ENCODE measurements at regions not wholly inside any gene's neighbourhood (a gene's known extent, or its start where the extent isn't known, plus 50 kb on each side); places are given as distances from the start of the nearest gene placed in this dataset.

DNA sequence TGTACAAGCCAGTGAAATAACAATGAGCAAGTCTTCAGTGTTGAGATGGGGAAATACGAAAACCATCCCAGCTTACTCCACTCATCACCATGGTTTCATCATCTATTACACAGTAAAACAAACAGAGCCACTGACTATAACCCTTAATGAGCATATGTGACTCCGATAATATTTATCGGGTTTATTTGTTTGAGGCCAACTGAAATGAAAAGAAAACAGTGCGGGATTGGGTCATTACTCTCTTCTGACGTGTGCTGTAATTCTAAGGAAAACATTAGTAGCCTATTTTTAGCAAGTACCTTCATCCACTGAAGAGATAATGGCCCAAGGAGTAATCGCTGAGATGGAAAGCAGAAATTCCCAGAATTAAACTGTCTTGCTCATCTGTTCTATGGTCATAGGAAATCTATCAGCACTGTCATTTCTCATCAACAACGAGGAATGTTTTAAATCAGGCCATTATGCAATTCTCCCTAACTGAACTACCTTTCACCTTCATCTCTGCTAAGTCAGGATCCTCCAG is 716.5 kb downstream of the INHBA start:
- Histone ChIP-seq H3K27me3 (ENCODE audit: control insufficient read depth in 1 of 2, insufficient read depth in 2 of 2, low read length in 2 of 2) (no peaks in the 10 kb centered on the region), H3K27ac (ENCODE audit: low read depth in 1 of 2, low read length in 2 of 2) (no peak overlapping the region), H3K9me3 (ENCODE audit: control insufficient read depth in 1 of 2, insufficient read depth in 1 of 2, low read length in 2 of 2) (no peaks in the 10 kb centered on the region), H3K4me1 (ENCODE audit: insufficient read depth, low read length) (no peaks in the 10 kb centered on the region), H3K4me3 (ENCODE audit: low read length) (no peak overlapping the region), H3K36me3 (ENCODE audit: insufficient read depth, low read length) (no peaks in the 10 kb centered on the region)
- DNase-seq (no peak), ATAC-seq (ENCODE audit: poor library complexity) (no peak)
- CTCF ChIA-PET, result no interaction called here
- TF ChIP-seq, protein P1, sequence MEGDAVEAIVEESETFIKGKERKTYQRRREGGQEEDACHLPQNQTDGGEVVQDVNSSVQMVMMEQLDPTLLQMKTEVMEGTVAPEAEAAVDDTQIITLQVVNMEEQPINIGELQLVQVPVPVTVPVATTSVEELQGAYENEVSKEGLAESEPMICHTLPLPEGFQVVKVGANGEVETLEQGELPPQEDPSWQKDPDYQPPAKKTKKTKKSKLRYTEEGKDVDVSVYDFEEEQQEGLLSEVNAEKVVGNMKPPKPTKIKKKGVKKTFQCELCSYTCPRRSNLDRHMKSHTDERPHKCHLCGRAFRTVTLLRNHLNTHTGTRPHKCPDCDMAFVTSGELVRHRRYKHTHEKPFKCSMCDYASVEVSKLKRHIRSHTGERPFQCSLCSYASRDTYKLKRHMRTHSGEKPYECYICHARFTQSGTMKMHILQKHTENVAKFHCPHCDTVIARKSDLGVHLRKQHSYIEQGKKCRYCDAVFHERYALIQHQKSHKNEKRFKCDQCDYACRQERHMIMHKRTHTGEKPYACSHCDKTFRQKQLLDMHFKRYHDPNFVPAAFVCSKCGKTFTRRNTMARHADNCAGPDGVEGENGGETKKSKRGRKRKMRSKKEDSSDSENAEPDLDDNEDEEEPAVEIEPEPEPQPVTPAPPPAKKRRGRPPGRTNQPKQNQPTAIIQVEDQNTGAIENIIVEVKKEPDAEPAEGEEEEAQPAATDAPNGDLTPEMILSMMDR (IDR thresholded peaks at IDR 0.05), result no peak
- intact Hi-C loops (cut with DNase I, micrococcal nuclease), result no loop called here
- H3K27ac Mint-ChIP-seq, result no peak overlapping the region
- no peaks in the 10 kb centered on the region for H3K4me1 Mint-ChIP-seq (ENCODE audit: low read depth)
- POLR2A ChIA-PET, result no interaction called here
- no peaks in the 10 kb centered on the region for H3K36me3 Mint-ChIP-seq (ENCODE audit: low read depth)
- H3K4me3 Mint-ChIP-seq, result no peak overlapping the region
- H3K27me3 Mint-ChIP-seq, result no peaks in the 10 kb centered on the region
- H3K9me3 Mint-ChIP-seq, result no peaks in the 10 kb centered on the region

DNA sequence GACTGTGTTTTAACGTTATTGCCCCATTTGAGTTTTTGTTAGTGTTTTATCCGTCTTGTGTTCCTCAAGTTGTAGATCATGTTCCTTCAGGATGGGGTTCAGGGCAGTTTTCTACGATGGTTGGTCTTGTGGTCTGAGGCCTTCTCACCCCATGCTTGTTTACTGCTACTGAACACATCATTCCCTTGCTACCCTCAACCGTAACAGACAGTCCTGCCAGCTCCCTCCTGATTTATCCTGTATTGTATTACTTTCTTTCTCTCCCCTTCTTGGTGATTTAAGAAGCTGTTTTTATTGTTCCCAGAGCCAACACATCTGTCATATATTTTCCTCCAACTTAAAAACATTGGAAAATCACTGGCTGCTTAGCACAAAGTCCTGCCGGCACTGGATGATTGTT is 719.8 kb downstream of the INHBA start:
- Mint-ChIP-seq H3K27me3 (no peaks in the 10 kb centered on the region), H3K4me1 (ENCODE audit: low read depth) (no peaks in the 10 kb centered on the region), H3K36me3 (ENCODE audit: low read depth) (no peaks in the 10 kb centered on the region), H3K4me3 (no peak overlapping the region), H3K27ac (no peak overlapping the region), H3K9me3 (peaks cover 2% of the 10 kb centered on the region)
- no peak for ATAC-seq (ENCODE audit: poor library complexity)
- POLR2A ChIA-PET, result no interaction called here
- Histone ChIP-seq H3K4me1 (ENCODE audit: insufficient read depth, low read length) (no peaks in the 10 kb centered on the region), H3K4me3 (ENCODE audit: low read length) (no peak overlapping the region), H3K27ac (ENCODE audit: low read depth in 1 of 2, low read length in 2 of 2) (no peak overlapping the region), H3K9me3 (ENCODE audit: control insufficient read depth in 1 of 2, insufficient read depth in 1 of 2, low read length in 2 of 2) (peaks cover 0 to 6% of the 10 kb centered on the region in 2 experiments), H3K36me3 (ENCODE audit: insufficient read depth, low read length) (no peaks in the 10 kb centered on the region), H3K27me3 (ENCODE audit: control insufficient read depth in 1 of 2, insufficient read depth in 2 of 2, low read length in 2 of 2) (no peaks in the 10 kb centered on the region)
- intact Hi-C loops (cut with DNase I, micrococcal nuclease), result no loop called here
- no peak for DNase-seq
- CTCF ChIA-PET, result no interaction called here
- TF ChIP-seq, protein P1 (IDR thresholded peaks at IDR 0.05), result no peak

DNA sequence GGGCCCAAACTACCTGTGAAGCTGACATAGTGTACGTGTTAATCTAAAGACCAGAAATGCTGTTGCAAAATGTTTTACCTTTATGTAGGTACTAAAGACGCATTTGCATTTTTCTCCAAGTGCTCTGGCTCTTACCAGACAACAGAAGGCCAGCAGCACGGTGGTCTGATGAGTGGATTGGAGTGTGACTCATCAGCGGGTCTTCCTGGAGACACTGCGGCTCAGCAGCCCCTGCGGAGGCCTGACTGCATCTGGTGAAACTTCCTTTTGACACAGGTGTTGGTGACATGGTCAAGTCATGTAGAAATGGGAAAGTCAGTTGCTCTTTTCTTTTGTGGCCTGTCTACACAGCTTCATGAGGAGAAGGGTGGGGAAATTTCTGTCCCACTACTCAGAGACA is 723.6 kb downstream of the INHBA start:
- Mint-ChIP-seq H3K27me3 (no peaks in the 10 kb centered on the region), H3K36me3 (ENCODE audit: low read depth) (no peaks in the 10 kb centered on the region), H3K27ac (no peak overlapping the region), H3K9me3 (peaks cover 2% of the 10 kb centered on the region), H3K4me3 (no peak overlapping the region), H3K4me1 (ENCODE audit: low read depth) (no peaks in the 10 kb centered on the region)
- no peak for DNase-seq
- intact Hi-C loops (cut with DNase I, micrococcal nuclease), result no loop called here
- TF ChIP-seq, protein P1 (IDR thresholded peaks at IDR 0.05), result no peak
- ATAC-seq (ENCODE audit: poor library complexity), result no peak
- ChIA-PET POLR2A (no interaction called here), CTCF (no interaction called here)
- Histone ChIP-seq H3K36me3 (ENCODE audit: insufficient read depth, low read length) (no peaks in the 10 kb centered on the region), H3K27ac (ENCODE audit: low read depth in 1 of 2, low read length in 2 of 2) (no peak overlapping the region), H3K27me3 (ENCODE audit: control insufficient read depth in 1 of 2, insufficient read depth in 2 of 2, low read length in 2 of 2) (no peaks in the 10 kb centered on the region), H3K9me3 (ENCODE audit: control insufficient read depth in 1 of 2, insufficient read depth in 1 of 2, low read length in 2 of 2) (peaks cover 0 to 6% of the 10 kb centered on the region in 2 experiments), H3K4me1 (ENCODE audit: insufficient read depth, low read length) (no peaks in the 10 kb centered on the region), H3K4me3 (ENCODE audit: low read length) (no peak overlapping the region)
